Endothelial cell of umbilical vein (primary cell): ENCODE measurements at regions not wholly inside any gene's neighbourhood (a gene's known extent, or its start where the extent isn't known, plus 50 kb on each side); places are given as distances from the start of the nearest gene placed in this dataset.

Source experiments
- BruUV-seq: library from RNA; stranded (reverse); fragments of 400-500 nt; replicated peaks from 2 replicates; lab custom pipeline; 2021; lab: Mats Ljungman, UMichigan
- CTCF ChIA-PET: fragments of 300-600, 350-600 bp; sonication (Branson Sonifier 250); formaldehyde crosslinking; loops from one replicate; lab custom pipeline; 2021; ENCODE audit warnings: antibody characterized with exemption, inconsistent platforms; lab: Charles Lee
- POLR2A ChIA-PET: fragments of 300-600, 350-600 bp; sonication (Branson Sonifier 250); formaldehyde crosslinking; loops from one replicate; lab custom pipeline; 2021; ENCODE audit warnings: antibody characterized with exemption, inconsistent platforms; lab: Charles Lee
- DNase-seq: peaks from one replicate; pipeline ENCODE4 v3.0.0-alpha.2; 2011; ENCODE audit warnings: low read depth, low spot score
- FAIRE-seq: peaks from 2 replicates; lab custom pipeline; 2011; peaks lifted over from hg19 to GRCh38; lab: Jason Lieb, UNC
- H2AFZ ChIP-seq: 2 replicates; pipeline ENCODE4 v1.6.0; 2012; ENCODE audit warnings: low read depth, low read length, control low read depth, inconsistent platforms
- H3K27ac ChIP-seq: 2 replicates; pipeline ENCODE4 v1.5.1; 2011; ENCODE audit warnings: low read depth, mild to moderate bottlenecking, control low read depth, low read length, moderate library complexity; ENCODE audit not compliant: insufficient read depth
- H3K27me3 ChIP-seq, 2 experiments: 2 replicates each; pipeline versions ENCODE4 v1.6.0 to v1.6.1; 2011; ENCODE audit warnings: low read length in 2 of 2, mixed read lengths in 1 of 2; ENCODE audit not compliant: control insufficient read depth in 2 of 2, insufficient read depth in 2 of 2
- H3K36me3 ChIP-seq, 2 experiments: 2 replicates in 1 of 2; 3 replicates in 1 of 2; pipeline ENCODE4 v1.5.1; 2011; ENCODE audit warnings: low read length in 2 of 2, mild to moderate bottlenecking in 1 of 2, moderate library complexity in 1 of 2; ENCODE audit not compliant: control insufficient read depth in 2 of 2, insufficient read depth in 2 of 2; ENCODE audit errors: extremely low read depth in 1 of 2
- H3K4me1 ChIP-seq: 3 replicates; pipeline ENCODE4 v1.5.1; 2011; ENCODE audit warnings: mild to moderate bottlenecking, low read length; ENCODE audit not compliant: control insufficient read depth, insufficient read depth; ENCODE audit errors: extremely low read depth
- H3K4me2 ChIP-seq: 2 replicates; pipeline ENCODE4 v1.6.1; 2011; ENCODE audit warnings: low read length, control low read depth, mixed read lengths; ENCODE audit not compliant: insufficient read depth
- H3K4me3 ChIP-seq, 3 experiments: fragments of 200-600 bp in 1 of 3; sonication (generic), shearing (Covaris generic) in 1 of 3; replicated peaks in 1 of 3; 2 replicates each; pipeline ENCODE4 v1.5.1; 2011 to 2016; ENCODE audit warnings: control low read depth in 3 of 3, low read length in 3 of 3, mild to moderate bottlenecking in 2 of 3, inconsistent platforms in 1 of 3, low read depth in 1 of 3, moderate library complexity in 1 of 3; ENCODE audit not compliant: insufficient read depth in 1 of 3
- H3K79me2 ChIP-seq: 2 replicates; pipeline ENCODE4 v1.6.0; 2012; ENCODE audit warnings: low read length, inconsistent platforms; ENCODE audit not compliant: control insufficient read depth, insufficient read depth
- H3K9ac ChIP-seq: replicated peaks from 2 replicates; pipeline ENCODE3; 2011; ENCODE audit warnings: low read length, control low read depth; ENCODE audit not compliant: insufficient read depth; ENCODE audit errors: extremely low read depth
- H3K9me1 ChIP-seq: replicated peaks from 3 replicates; pipeline ENCODE4 v1.6.0; 2011; ENCODE audit warnings: mild to moderate bottlenecking, low read length; ENCODE audit not compliant: control insufficient read depth, insufficient read depth; ENCODE audit errors: extremely low read depth
- H3K9me3 ChIP-seq: replicated peaks from 2 replicates; pipeline ENCODE4 v1.5.1; 2012; ENCODE audit warnings: low read length, inconsistent platforms; ENCODE audit not compliant: control insufficient read depth, insufficient read depth
- H4K20me1 ChIP-seq: replicated peaks from 2 replicates; pipeline ENCODE3; 2011; ENCODE audit warnings: mild to moderate bottlenecking, low read length; ENCODE audit not compliant: control insufficient read depth, insufficient read depth; ENCODE audit errors: extremely low read depth
- EZH2 ChIP-seq: IDR thresholded peaks from 2 replicates; pipeline ENCODE4 v1.6.1; 2012; ENCODE audit warnings: borderline replicate concordance, low read depth, mild to moderate bottlenecking, moderate library complexity, low read length, inconsistent platforms; ENCODE audit not compliant: severe bottlenecking
- FOS ChIP-seq: IDR thresholded peaks from 2 replicates; pipeline ENCODE4 v1.6.1; 2011; ENCODE audit warnings: mild to moderate bottlenecking, low read length, moderate library complexity, borderline replicate concordance; ENCODE audit not compliant: insufficient read depth
- GATA2 ChIP-seq: IDR thresholded peaks from 2 replicates; pipeline ENCODE4 v1.7.0; 2011; ENCODE audit warnings: low read depth, mild to moderate bottlenecking, moderate library complexity, mixed read lengths, low read length; ENCODE audit not compliant: insufficient read length, insufficient read depth
- JUN ChIP-seq: IDR thresholded peaks from 2 replicates; pipeline ENCODE4 v1.6.1; 2011; ENCODE audit warnings: borderline replicate concordance, low read depth; ENCODE audit not compliant: insufficient read length, insufficient read depth
- MYC ChIP-seq: IDR thresholded peaks from one replicate; pipeline ENCODE4 v1.6.1; 2011; ENCODE audit warnings: mild to moderate bottlenecking, low read depth, low read length
- POLR2A ChIP-seq: IDR thresholded peaks from 2 replicates; pipeline ENCODE4 v1.6.1; 2012; ENCODE audit warnings: low read depth, mild to moderate bottlenecking, control low read depth, low read length
- POLR2AphosphoS5 ChIP-seq: IDR thresholded peaks from 2 replicates; pipeline ENCODE4 v1.6.1; 2012; ENCODE audit warnings: low read depth, mild to moderate bottlenecking, control low read depth, low read length, moderate library complexity; ENCODE audit not compliant: insufficient read depth
- dilution Hi-C: fragments of 300-500 bp; cut with MboI; formaldehyde crosslinking; loops from one replicate; pipeline ENCODE4 v1.15.0; 2019; ENCODE audit warnings: low sequenced_read_pairs; ENCODE audit not compliant: extremely low pct_ligation_motif_present
- intact Hi-C: fragments of 100-400 bp; cut with micrococcal nuclease; formaldehyde crosslinking; loops from one replicate; pipeline ENCODE4 v1.10.0; 2022
- TF ChIP-seq, protein P1 (sequence below), 2 donors: IDR thresholded peaks; 1 replicate in 1 of 2; 2 replicates in 1 of 2; pipeline ENCODE4 v1.5.1; 2011; ENCODE audit warnings: low read length in 2 of 2, mild to moderate bottlenecking in 2 of 2, moderate library complexity in 2 of 2, control low read depth in 1 of 2, inconsistent platforms in 1 of 2, low read depth in 1 of 2; ENCODE audit not compliant: insufficient read depth in 1 of 2; ENCODE audit errors: extremely low read depth in 1 of 2
- TF ChIP-seq, protein P2 (sequence below): IDR thresholded peaks from 2 replicates; pipeline ENCODE4 v1.6.1; 2011; ENCODE audit not compliant: insufficient read depth, insufficient read length

DNA sequence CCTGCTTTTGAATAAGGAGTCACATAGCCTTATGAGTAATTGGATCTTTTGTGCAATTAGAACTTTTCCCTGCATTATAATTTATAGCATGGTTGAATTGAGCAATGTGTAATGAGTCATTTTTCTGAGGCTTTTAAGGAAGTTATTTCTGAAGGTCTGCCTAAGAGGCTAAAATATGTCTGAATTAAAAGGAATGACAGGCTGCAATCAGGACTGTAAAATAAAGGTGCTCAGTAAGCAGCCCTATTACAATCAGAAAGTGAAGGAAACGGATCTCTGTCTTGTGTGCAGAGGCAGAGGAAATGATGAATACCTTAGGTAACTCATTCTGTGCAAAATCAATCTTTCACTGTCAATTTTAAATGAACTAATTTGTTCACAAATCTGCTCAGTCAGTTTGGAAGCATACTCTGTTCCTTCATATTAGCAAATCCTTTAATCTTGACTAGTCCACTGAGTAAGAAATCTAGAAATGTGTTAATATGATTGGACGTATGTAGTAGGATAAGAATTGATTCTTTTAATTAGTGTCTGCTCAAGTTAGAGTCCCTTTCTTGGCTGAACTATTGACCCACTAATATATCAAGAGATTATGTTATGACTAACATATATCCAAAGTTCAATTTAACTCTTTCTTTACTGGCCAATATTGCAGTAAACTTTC is 290.1 kb downstream of the ZIC1 start:
- intact Hi-C loops = no loop called here
- Histone ChIP-seq H3K9ac (no peak overlapping the region), H3K79me2 (no peaks in the 10 kb centered on the region), H3K4me1 (no peaks in the 10 kb centered on the region), H3K27me3 (no peaks in the 10 kb centered on the region), H3K9me1 (no peaks in the 10 kb centered on the region), H3K27ac (no peak overlapping the region), H3K4me3 (no peak overlapping the region), H4K20me1 (no peaks in the 10 kb centered on the region), H3K4me2 (no peak overlapping the region), H3K36me3 (no peaks in the 10 kb centered on the region), H2AFZ (no peak overlapping the region), H3K9me3 (no peaks in the 10 kb centered on the region)
- POLR2A ChIA-PET = no interaction called here
- DNase-seq (no peak), FAIRE-seq (no peak)
- dilution Hi-C loops = no loop called here
- CTCF ChIA-PET = no interaction called here
- BruUV-seq = no TSS peak
- TF ChIP-seq POLR2A (no peak), JUN (no peak), GATA2 (no peak), FOS (no peak), EZH2 (no peak), MYC (no peak), POLR2AphosphoS5 (no peak)
- TF ChIP-seq, protein P1, sequence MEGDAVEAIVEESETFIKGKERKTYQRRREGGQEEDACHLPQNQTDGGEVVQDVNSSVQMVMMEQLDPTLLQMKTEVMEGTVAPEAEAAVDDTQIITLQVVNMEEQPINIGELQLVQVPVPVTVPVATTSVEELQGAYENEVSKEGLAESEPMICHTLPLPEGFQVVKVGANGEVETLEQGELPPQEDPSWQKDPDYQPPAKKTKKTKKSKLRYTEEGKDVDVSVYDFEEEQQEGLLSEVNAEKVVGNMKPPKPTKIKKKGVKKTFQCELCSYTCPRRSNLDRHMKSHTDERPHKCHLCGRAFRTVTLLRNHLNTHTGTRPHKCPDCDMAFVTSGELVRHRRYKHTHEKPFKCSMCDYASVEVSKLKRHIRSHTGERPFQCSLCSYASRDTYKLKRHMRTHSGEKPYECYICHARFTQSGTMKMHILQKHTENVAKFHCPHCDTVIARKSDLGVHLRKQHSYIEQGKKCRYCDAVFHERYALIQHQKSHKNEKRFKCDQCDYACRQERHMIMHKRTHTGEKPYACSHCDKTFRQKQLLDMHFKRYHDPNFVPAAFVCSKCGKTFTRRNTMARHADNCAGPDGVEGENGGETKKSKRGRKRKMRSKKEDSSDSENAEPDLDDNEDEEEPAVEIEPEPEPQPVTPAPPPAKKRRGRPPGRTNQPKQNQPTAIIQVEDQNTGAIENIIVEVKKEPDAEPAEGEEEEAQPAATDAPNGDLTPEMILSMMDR (IDR thresholded peaks at IDR 0.05; ENCODE audit: extremely low read depth in 1 of 2, insufficient read depth in 1 of 2, low read depth in 1 of 2, low read length in 2 of 2) = no peak
- TF ChIP-seq, protein P2, sequence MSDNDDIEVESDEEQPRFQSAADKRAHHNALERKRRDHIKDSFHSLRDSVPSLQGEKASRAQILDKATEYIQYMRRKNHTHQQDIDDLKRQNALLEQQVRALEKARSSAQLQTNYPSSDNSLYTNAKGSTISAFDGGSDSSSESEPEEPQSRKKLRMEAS = no peak
